ENCODE measurements at regions not wholly inside any gene's neighbourhood (a gene's known extent, or its start where the extent isn't known, plus 50 kb on each side); places are given as distances from the start of the nearest gene placed in this dataset.
"Not testable (repeated sequence)": the region's sequence is repeated elsewhere in the genome, so short reads cannot be mapped to it uniquely, and the experiment has no call there.

DNA sequence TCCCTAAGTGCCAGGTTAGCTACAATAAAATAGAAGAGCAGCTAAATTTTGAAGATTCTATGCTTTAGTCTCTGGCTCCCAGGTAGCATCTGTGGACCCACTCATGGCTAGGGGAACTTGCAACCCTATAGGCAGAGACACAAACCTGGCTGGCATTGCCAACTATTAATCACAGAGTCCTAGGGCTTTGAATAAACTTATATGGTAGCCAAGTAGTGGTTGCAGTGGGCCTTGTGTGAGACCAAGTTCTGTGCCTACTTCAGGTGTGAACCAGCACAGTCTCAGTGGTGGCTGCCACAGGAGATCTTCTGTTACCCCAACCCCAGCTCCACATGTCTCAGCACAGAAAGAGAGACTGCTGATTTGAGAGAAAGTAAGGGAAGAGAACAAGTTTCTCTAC lies 62.9 kb upstream of the ZNG1F start:
- not testable (repeated sequence) for TF ChIP-seq JUN (IDR thresholded peaks at IDR 0.05; ENCODE audit: borderline replicate concordance, insufficient read depth, insufficient read length, low read depth); POLR2A (IDR thresholded peaks at IDR 0.05; ENCODE audit: low read depth, low read length); POLR2AphosphoS5 (IDR thresholded peaks at IDR 0.05; ENCODE audit: insufficient read depth, low read depth, low read length); EZH2 (IDR thresholded peaks at IDR 0.05; ENCODE audit: borderline replicate concordance, low read depth, low read length, severe bottlenecking)
- TF ChIP-seq, protein P1, sequence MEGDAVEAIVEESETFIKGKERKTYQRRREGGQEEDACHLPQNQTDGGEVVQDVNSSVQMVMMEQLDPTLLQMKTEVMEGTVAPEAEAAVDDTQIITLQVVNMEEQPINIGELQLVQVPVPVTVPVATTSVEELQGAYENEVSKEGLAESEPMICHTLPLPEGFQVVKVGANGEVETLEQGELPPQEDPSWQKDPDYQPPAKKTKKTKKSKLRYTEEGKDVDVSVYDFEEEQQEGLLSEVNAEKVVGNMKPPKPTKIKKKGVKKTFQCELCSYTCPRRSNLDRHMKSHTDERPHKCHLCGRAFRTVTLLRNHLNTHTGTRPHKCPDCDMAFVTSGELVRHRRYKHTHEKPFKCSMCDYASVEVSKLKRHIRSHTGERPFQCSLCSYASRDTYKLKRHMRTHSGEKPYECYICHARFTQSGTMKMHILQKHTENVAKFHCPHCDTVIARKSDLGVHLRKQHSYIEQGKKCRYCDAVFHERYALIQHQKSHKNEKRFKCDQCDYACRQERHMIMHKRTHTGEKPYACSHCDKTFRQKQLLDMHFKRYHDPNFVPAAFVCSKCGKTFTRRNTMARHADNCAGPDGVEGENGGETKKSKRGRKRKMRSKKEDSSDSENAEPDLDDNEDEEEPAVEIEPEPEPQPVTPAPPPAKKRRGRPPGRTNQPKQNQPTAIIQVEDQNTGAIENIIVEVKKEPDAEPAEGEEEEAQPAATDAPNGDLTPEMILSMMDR (IDR thresholded peaks at IDR 0.05; ENCODE audit: extremely low read depth in 1 of 2, insufficient read depth in 1 of 2, low read depth in 1 of 2, low read length in 2 of 2): not testable (repeated sequence)
- TF ChIP-seq, protein P2, sequence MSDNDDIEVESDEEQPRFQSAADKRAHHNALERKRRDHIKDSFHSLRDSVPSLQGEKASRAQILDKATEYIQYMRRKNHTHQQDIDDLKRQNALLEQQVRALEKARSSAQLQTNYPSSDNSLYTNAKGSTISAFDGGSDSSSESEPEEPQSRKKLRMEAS (IDR thresholded peaks at IDR 0.05; ENCODE audit: insufficient read depth, insufficient read length): not testable (repeated sequence)
